OCI-LY7 (cell line): ENCODE measurements at regions not wholly inside any gene's neighbourhood (a gene's known extent, or its start where the extent isn't known, plus 50 kb on each side); places are given as distances from the start of the nearest gene placed in this dataset.

ENCODE experiments used
- BruUV-seq: library from RNA; stranded (reverse); fragments of 400-500 nt; replicated peaks from 2 replicates; lab custom pipeline; 2021; lab: Mats Ljungman, UMichigan
- CTCF ChIA-PET: fragments of 300-600 bp; sonication (Branson Sonifier 250); formaldehyde crosslinking; loops from one replicate; lab custom pipeline; 2022; ENCODE audit warnings: antibody characterized with exemption; ENCODE audit not compliant: unreplicated experiment; lab: Charles Lee
- POLR2A ChIA-PET: fragments of 300-600 bp; sonication (Branson Sonifier 250); formaldehyde crosslinking; loops from one replicate; lab custom pipeline; 2022; ENCODE audit warnings: antibody characterized with exemption; lab: Charles Lee
- DNase-seq: peaks from one replicate; pipeline ENCODE4 v3.0.0-alpha.2; 2015; ENCODE audit warnings: low spot score
- H2AFZ ChIP-seq: fragments of 200-600 bp; sonication (generic), shearing (Covaris generic); 2 replicates; pipeline ENCODE4 v1.6.1; 2014; ENCODE audit warnings: mild to moderate bottlenecking, antibody characterized with exemption, low read length, moderate library complexity
- H3K27ac ChIP-seq: fragments of 200-600 bp; sonication (generic); 2 replicates; pipeline ENCODE4 v1.5.1; 2014; ENCODE audit warnings: mixed run types, low read depth, mild to moderate bottlenecking, moderate library complexity, low read length, inconsistent platforms; ENCODE audit not compliant: poor library complexity, severe bottlenecking
- H3K36me3 ChIP-seq: fragments of 200-600 bp; sonication (generic); 2 replicates; pipeline ENCODE4 v1.6.1; 2014; ENCODE audit warnings: mild to moderate bottlenecking, antibody characterized with exemption, low read length, moderate library complexity, mixed read lengths; ENCODE audit not compliant: insufficient read depth
- H3K4me1 ChIP-seq: fragments of 200-600 bp; sonication (generic); 2 replicates; pipeline ENCODE4 v1.5.1; 2014; ENCODE audit warnings: mild to moderate bottlenecking, low read length; ENCODE audit not compliant: insufficient read depth, poor library complexity, severe bottlenecking
- H3K4me2 ChIP-seq: fragments of 200-600 bp; sonication (generic); 2 replicates; pipeline ENCODE4 v1.6.1; 2014; ENCODE audit warnings: mild to moderate bottlenecking, low read length
- H3K4me3 ChIP-seq: fragments of 200-600 bp; sonication (generic); 2 replicates; pipeline ENCODE4 v1.5.1; 2014; ENCODE audit warnings: mild to moderate bottlenecking, low read depth, low read length; ENCODE audit not compliant: poor library complexity, severe bottlenecking
- H3K79me2 ChIP-seq: fragments of 200-600 bp; sonication (generic); 2 replicates; pipeline ENCODE4 v1.6.1; 2016; ENCODE audit warnings: low read depth, mild to moderate bottlenecking, low read length, moderate library complexity, mixed read lengths; ENCODE audit not compliant: insufficient read depth
- H3K9me2 ChIP-seq: fragments of 200-600 bp; sonication (generic); 2 replicates; pipeline ENCODE4 v1.6.1; 2016; ENCODE audit warnings: mild to moderate bottlenecking, low read length, mixed read lengths; ENCODE audit not compliant: insufficient read depth
- H3K9me3 ChIP-seq: fragments of 200-600 bp; sonication (generic); 2 replicates; pipeline ENCODE4 v1.6.1; 2014; ENCODE audit warnings: mild to moderate bottlenecking, mixed run types, low read length, mixed read lengths
- H4K20me1 ChIP-seq: fragments of 200-600 bp; sonication (generic); 2 replicates; pipeline ENCODE4 v1.6.1; 2014; ENCODE audit warnings: mild to moderate bottlenecking, antibody characterized with exemption, low read length, moderate library complexity, mixed read lengths; ENCODE audit not compliant: insufficient read depth
- EZH2phosphoT487 ChIP-seq: fragments of 200-600 bp; sonication (generic); IDR thresholded peaks from 2 replicates; pipeline ENCODE4 v1.6.1; 2018; ENCODE audit warnings: low read depth, borderline replicate concordance, mild to moderate bottlenecking, mixed run types, antibody characterized with exemption, low read length, moderate library complexity, mixed read lengths
- intact Hi-C: fragments of 100-400 bp; cut with micrococcal nuclease; formaldehyde crosslinking; loops from one replicate; pipeline ENCODE4 v1.10.0; 2022; ENCODE audit not compliant: unreplicated experiment
- TF ChIP-seq, protein P1 (sequence below): fragments of 200-600 bp; sonication (generic); conservative IDR thresholded peaks from 2 replicates; pipeline ENCODE4 v1.5.1; 2014; ENCODE audit warnings: mild to moderate bottlenecking, antibody characterized with exemption, low read length, moderate library complexity, mixed read lengths

- ChIA-PET CTCF (no interaction called here), POLR2A (interaction anchor here (0.6 to 0.8 kb wide), 2 partner anchors 17 to 221 kb away, joined by 3 read pairs; no protein-coding TSS in a partner anchor)
- Histone ChIP-seq H3K27ac (no peak overlapping the region), H4K20me1 (no peaks in the 10 kb centered on the region), H2AFZ (no peak overlapping the region), H3K79me2 (no peaks in the 10 kb centered on the region), H3K4me1 (no peaks in the 10 kb centered on the region), H3K4me2 (no peak overlapping the region), H3K9me2 (no peaks in the 10 kb centered on the region), H3K9me3 (no peaks in the 10 kb centered on the region), H3K36me3 (no peaks in the 10 kb centered on the region), H3K4me3 (no peak overlapping the region)
- no TSS peak for BruUV-seq
- DNase-seq = no peak
- intact Hi-C loops = no loop called here
- TF ChIP-seq, protein P1, sequence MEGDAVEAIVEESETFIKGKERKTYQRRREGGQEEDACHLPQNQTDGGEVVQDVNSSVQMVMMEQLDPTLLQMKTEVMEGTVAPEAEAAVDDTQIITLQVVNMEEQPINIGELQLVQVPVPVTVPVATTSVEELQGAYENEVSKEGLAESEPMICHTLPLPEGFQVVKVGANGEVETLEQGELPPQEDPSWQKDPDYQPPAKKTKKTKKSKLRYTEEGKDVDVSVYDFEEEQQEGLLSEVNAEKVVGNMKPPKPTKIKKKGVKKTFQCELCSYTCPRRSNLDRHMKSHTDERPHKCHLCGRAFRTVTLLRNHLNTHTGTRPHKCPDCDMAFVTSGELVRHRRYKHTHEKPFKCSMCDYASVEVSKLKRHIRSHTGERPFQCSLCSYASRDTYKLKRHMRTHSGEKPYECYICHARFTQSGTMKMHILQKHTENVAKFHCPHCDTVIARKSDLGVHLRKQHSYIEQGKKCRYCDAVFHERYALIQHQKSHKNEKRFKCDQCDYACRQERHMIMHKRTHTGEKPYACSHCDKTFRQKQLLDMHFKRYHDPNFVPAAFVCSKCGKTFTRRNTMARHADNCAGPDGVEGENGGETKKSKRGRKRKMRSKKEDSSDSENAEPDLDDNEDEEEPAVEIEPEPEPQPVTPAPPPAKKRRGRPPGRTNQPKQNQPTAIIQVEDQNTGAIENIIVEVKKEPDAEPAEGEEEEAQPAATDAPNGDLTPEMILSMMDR = no peak
- no peak for TF ChIP-seq EZH2phosphoT487
Measured at GRCh38 chr4:133997436-133997835, 204.2 kb downstream of the PABPC4L start.

DNA sequence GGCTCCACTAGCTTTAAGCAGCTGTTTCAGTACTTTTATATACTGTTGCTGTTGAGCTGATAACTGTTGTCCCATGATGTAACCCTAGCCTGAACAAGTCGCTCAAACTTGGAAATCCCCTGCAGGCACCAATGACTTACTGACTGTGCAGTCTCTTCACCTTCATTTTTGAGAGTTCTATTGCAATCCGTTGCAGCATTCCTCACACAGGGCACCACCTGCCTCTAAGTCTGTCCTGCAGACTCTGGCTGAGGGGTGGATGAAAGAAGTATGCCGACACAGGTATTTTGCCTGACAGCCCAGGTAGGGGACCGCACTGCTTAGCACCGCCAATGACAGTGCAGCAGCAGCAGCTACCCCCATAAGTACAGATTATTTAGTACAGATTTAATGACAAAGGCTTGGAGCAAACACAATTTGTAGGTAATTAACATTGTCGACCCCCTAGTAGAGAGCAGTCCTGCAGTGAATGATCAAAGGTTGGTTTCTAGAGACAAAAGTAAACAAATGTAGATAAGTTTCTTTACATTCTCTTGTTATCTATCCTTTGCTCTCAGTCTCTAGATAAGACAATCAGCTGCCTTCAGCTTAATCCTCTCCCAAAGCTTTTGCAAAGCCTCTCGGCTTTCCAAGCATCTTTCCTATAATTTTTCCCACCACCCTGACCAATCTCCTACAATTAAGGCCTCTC, 205.0 kb downstream of the PABPC4L start:
- Histone ChIP-seq H3K4me2 (no peak overlapping the region), H3K27ac (no peak overlapping the region), H3K36me3 (no peaks in the 10 kb centered on the region), H3K4me3 (no peak overlapping the region), H2AFZ (no peak overlapping the region), H3K9me3 (no peaks in the 10 kb centered on the region), H4K20me1 (no peaks in the 10 kb centered on the region), H3K9me2 (no peaks in the 10 kb centered on the region), H3K4me1 (no peaks in the 10 kb centered on the region), H3K79me2 (no peaks in the 10 kb centered on the region)
- intact Hi-C loops = no loop called here
- DNase-seq = no peak
- POLR2A ChIA-PET = no interaction called here
- TF ChIP-seq, protein P1 = no peak
- TF ChIP-seq EZH2phosphoT487 = no peak
- CTCF ChIA-PET = no interaction called here
- no TSS peak for BruUV-seq

DNA sequence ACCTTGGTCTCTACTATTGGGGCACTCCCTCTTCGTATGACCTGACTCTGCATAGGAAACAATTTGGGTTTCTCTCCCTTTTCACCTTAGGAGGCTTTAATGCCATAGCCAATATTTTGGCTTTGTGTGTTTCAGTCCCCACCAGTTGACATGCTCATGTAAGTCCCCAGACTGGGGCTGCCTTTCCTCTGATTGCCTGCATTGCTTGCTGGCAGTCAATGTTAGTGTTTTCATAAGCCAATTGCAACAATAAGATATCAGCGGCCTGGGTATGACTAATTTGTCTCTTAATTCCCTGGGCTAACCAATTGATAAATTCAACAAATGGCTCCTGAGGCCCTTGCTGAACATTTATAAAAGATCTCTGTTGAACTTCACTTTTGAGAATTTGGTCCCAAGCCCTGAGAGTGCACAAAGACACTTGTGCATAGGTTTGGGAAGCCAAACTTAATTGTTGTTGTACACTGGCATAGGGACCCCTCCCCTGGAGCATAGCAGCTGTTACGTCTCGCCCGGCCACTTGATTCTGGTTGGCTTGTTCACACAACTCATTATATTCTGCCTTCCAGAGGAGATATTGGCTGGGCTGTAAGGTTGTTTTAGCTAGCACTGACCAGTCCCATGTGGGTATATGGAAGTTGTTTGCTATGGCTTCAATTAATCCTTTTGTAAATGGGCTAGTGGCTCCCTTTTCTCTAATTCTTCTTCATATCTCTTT, 206.2 kb downstream of the PABPC4L start:
- Histone ChIP-seq H3K4me1 (no peaks in the 10 kb centered on the region), H4K20me1 (no peaks in the 10 kb centered on the region), H2AFZ (no peak overlapping the region), H3K9me3 (0 out of 2 replicates have a peak, but pooled peaks cover 2% of the 10 kb centered on the region), H3K27ac (no peak overlapping the region), H3K4me2 (no peak overlapping the region), H3K79me2 (no peaks in the 10 kb centered on the region), H3K4me3 (no peak overlapping the region), H3K36me3 (no peaks in the 10 kb centered on the region), H3K9me2 (no peaks in the 10 kb centered on the region)
- intact Hi-C loops = no loop called here
- TF ChIP-seq EZH2phosphoT487 = no peak
- TF ChIP-seq, protein P1 = no peak
- BruUV-seq = no TSS peak
- DNase-seq = no peak
- POLR2A ChIA-PET = no interaction called here
- CTCF ChIA-PET = no interaction called here
